ENCODE measurements at regions not wholly inside any gene's neighbourhood (a gene's known extent, or its start where the extent isn't known, plus 50 kb on each side); places are given as distances from the start of the nearest gene placed in this dataset.

- TF ChIP-seq CTCF (IDR thresholded peaks at IDR 0.05; ENCODE audit: low read length), result no peak
- no peak for TF ChIP-seq EZH2 (optimal IDR thresholded peaks at IDR 0.05; ENCODE audit: low read depth, low read length)
- no peak for TF ChIP-seq EZH2phosphoT487 (IDR thresholded peaks at IDR 0.05; ENCODE audit: low read length)
- Histone ChIP-seq H3K9ac (ENCODE audit: low read length) (no peak overlapping the region), H3K27ac (ENCODE audit: low read length) (no peak overlapping the region), H3K4me3 (ENCODE audit: low read length) (no peak overlapping the region), H3K9me2 (replicated peaks; ENCODE audit: insufficient read depth, low read length) (no peaks in the 10 kb centered on the region), H3F3A (ENCODE audit: insufficient read depth, low read length) (no peaks in the 10 kb centered on the region), H3K79me2 (ENCODE audit: low read length) (no peaks in the 10 kb centered on the region), H3K4me1 (ENCODE audit: low read length) (no peaks in the 10 kb centered on the region), H3K4me2 (ENCODE audit: low read depth, low read length) (no peak overlapping the region), H3K9me3 (replicated peaks; ENCODE audit: insufficient read depth, low read length) (no peaks in the 10 kb centered on the region), H3K27me3 (replicated peaks; ENCODE audit: insufficient read depth, low read length) (no peaks in the 10 kb centered on the region), H4K20me1 (ENCODE audit: insufficient read depth, low read length) (no peaks in the 10 kb centered on the region), H2AFZ (ENCODE audit: low read length) (no peak overlapping the region), H3K36me3 (replicated peaks; ENCODE audit: insufficient read depth, low read length) (no peaks in the 10 kb centered on the region)
- no peak for DNase-seq
These were observed 255.3 kb downstream of the CD83 start for GRCh38 chr6:14372734-14373489.

- TF ChIP-seq EZH2phosphoT487 (IDR thresholded peaks at IDR 0.05; ENCODE audit: low read length) (no peak), EZH2 (optimal IDR thresholded peaks at IDR 0.05; ENCODE audit: low read depth, low read length) (no peak), CTCF (IDR thresholded peaks at IDR 0.05; ENCODE audit: low read length) (no peak)
- Histone ChIP-seq H3K36me3 (replicated peaks; ENCODE audit: insufficient read depth, low read length) (no peaks in the 10 kb centered on the region), H3K9ac (ENCODE audit: low read length) (no peak overlapping the region), H3K4me1 (ENCODE audit: low read length) (no peaks in the 10 kb centered on the region), H4K20me1 (ENCODE audit: insufficient read depth, low read length) (no peaks in the 10 kb centered on the region), H3F3A (ENCODE audit: insufficient read depth, low read length) (no peaks in the 10 kb centered on the region), H3K9me3 (replicated peaks; ENCODE audit: insufficient read depth, low read length) (no peaks in the 10 kb centered on the region), H2AFZ (ENCODE audit: low read length) (no peak overlapping the region), H3K4me2 (ENCODE audit: low read depth, low read length) (no peak overlapping the region), H3K79me2 (ENCODE audit: low read length) (no peaks in the 10 kb centered on the region), H3K27ac (ENCODE audit: low read length) (no peak overlapping the region), H3K27me3 (replicated peaks; ENCODE audit: insufficient read depth, low read length) (no peaks in the 10 kb centered on the region), H3K4me3 (ENCODE audit: low read length) (no peak overlapping the region), H3K9me2 (replicated peaks; ENCODE audit: insufficient read depth, low read length) (no peaks in the 10 kb centered on the region)
- no peak for DNase-seq
These were observed 256.3 kb downstream of the CD83 start for GRCh38 chr6:14373648-14374437.

- no peaks in the 10 kb centered on the region for H3K9me2 ChIP-seq (replicated peaks; ENCODE audit: insufficient read depth, low read length)
- H3K27me3 ChIP-seq (replicated peaks; ENCODE audit: insufficient read depth, low read length), result no peaks in the 10 kb centered on the region
- no peak overlapping the region for H3K4me2 ChIP-seq (ENCODE audit: low read depth, low read length)
- no peak overlapping the region for H3K4me3 ChIP-seq (ENCODE audit: low read length)
- H3K79me2 ChIP-seq (ENCODE audit: low read length), result no peaks in the 10 kb centered on the region
- no peak for TF ChIP-seq CTCF (IDR thresholded peaks at IDR 0.05; ENCODE audit: low read length)
- no peak for TF ChIP-seq EZH2 (optimal IDR thresholded peaks at IDR 0.05; ENCODE audit: low read depth, low read length)
- no peak for TF ChIP-seq EZH2phosphoT487 (IDR thresholded peaks at IDR 0.05; ENCODE audit: low read length)
- no peaks in the 10 kb centered on the region for H3F3A ChIP-seq (ENCODE audit: insufficient read depth, low read length)
- no peak overlapping the region for H3K9ac ChIP-seq (ENCODE audit: low read length)
- no peaks in the 10 kb centered on the region for H3K36me3 ChIP-seq (replicated peaks; ENCODE audit: insufficient read depth, low read length)
- H3K9me3 ChIP-seq (replicated peaks; ENCODE audit: insufficient read depth, low read length), result no peaks in the 10 kb centered on the region
- no peak overlapping the region for H3K27ac ChIP-seq (ENCODE audit: low read length)
- DNase-seq, result no peak
- H3K4me1 ChIP-seq (ENCODE audit: low read length), result peaks cover 3% of the 10 kb centered on the region; the same call in 1 of the 2 replicates
- no peaks in the 10 kb centered on the region for H4K20me1 ChIP-seq (ENCODE audit: insufficient read depth, low read length)
- no peak overlapping the region for H2AFZ ChIP-seq (ENCODE audit: low read length)
These were observed 258.4 kb downstream of the CD83 start for GRCh38 chr6:14375930-14376329.

Data from MM.1S (cell line).